ENCODE measurements at regions not wholly inside any gene's neighbourhood (a gene's known extent, or its start where the extent isn't known, plus 50 kb on each side); places are given as distances from the start of the nearest gene placed in this dataset.

GRCh38 chr5:32960340-32961058, 249.4 kb downstream of the NPR3 start:
- Histone ChIP-seq H3K4me2 (ENCODE audit: low read length) (no peak overlapping the region), H3K9me2 (ENCODE audit: insufficient read depth, low read length) (no peaks in the 10 kb centered on the region), H3K4me3 (ENCODE audit: low read length) (no peak overlapping the region), H3K9me3 (ENCODE audit: low read length) (no peaks in the 10 kb centered on the region), H3K27me3 (ENCODE audit: insufficient read depth, low read depth, low read length) (no peaks in the 10 kb centered on the region), H3K27ac (ENCODE audit: low read length) (no peak overlapping the region), H3F3A (ENCODE audit: insufficient read depth, low read length, poor library complexity, severe bottlenecking) (no peaks in the 10 kb centered on the region), H3K36me3 (ENCODE audit: insufficient read depth, low read length) (no peaks in the 10 kb centered on the region), H4K20me1 (ENCODE audit: insufficient read depth) (no peaks in the 10 kb centered on the region), H3K9ac (ENCODE audit: low read length) (no peak overlapping the region), H3K79me2 (replicated peaks; ENCODE audit: insufficient read depth, low read length) (no peaks in the 10 kb centered on the region), H2AFZ (ENCODE audit: low read depth, low read length) (no peak overlapping the region)
- TF ChIP-seq SMC3 (conservative IDR thresholded peaks at IDR 0.05; ENCODE audit: poor library complexity) = no peak
- no peak for TF ChIP-seq POLR2AphosphoS5 (IDR thresholded peaks at IDR 0.05)
- TF ChIP-seq RAD21 (conservative IDR thresholded peaks at IDR 0.05) = no peak
- no peak for TF ChIP-seq EP300 (conservative IDR thresholded peaks at IDR 0.05; ENCODE audit: poor library complexity, severe bottlenecking)
- no peak for TF ChIP-seq REST (IDR thresholded peaks at IDR 0.05; ENCODE audit: borderline replicate concordance)
- TF ChIP-seq MXI1 (conservative IDR thresholded peaks at IDR 0.05; ENCODE audit: poor library complexity, severe bottlenecking) = no peak
- no peak for TF ChIP-seq EZH2 (IDR thresholded peaks at IDR 0.05; ENCODE audit: borderline replicate concordance, insufficient read depth, low read length, poor library complexity, severe bottlenecking)
- no peak for TF ChIP-seq TAF1 (IDR thresholded peaks at IDR 0.05; ENCODE audit: low read depth)
- no peak for TF ChIP-seq CTCF (IDR thresholded peaks at IDR 0.05; ENCODE audit: poor library complexity, severe bottlenecking)

GRCh38 chr5:32961059-32961415, 249.9 kb downstream of the NPR3 start:
- Histone ChIP-seq H3K36me3 (ENCODE audit: insufficient read depth, low read length) (no peaks in the 10 kb centered on the region), H3F3A (ENCODE audit: insufficient read depth, low read length, poor library complexity, severe bottlenecking) (no peaks in the 10 kb centered on the region), H3K4me3 (ENCODE audit: low read length) (no peak overlapping the region), H3K27me3 (ENCODE audit: insufficient read depth, low read depth, low read length) (no peaks in the 10 kb centered on the region), H3K79me2 (replicated peaks; ENCODE audit: insufficient read depth, low read length) (no peaks in the 10 kb centered on the region), H3K9me3 (ENCODE audit: low read length) (no peaks in the 10 kb centered on the region), H3K9ac (ENCODE audit: low read length) (no peak overlapping the region), H2AFZ (ENCODE audit: low read depth, low read length) (no peak overlapping the region), H3K4me2 (ENCODE audit: low read length) (no peak overlapping the region), H3K27ac (ENCODE audit: low read length) (no peak overlapping the region), H3K9me2 (ENCODE audit: insufficient read depth, low read length) (no peaks in the 10 kb centered on the region), H4K20me1 (ENCODE audit: insufficient read depth) (no peaks in the 10 kb centered on the region)
- TF ChIP-seq EP300 (conservative IDR thresholded peaks at IDR 0.05; ENCODE audit: poor library complexity, severe bottlenecking) (no peak), TAF1 (IDR thresholded peaks at IDR 0.05; ENCODE audit: low read depth) (no peak), POLR2AphosphoS5 (IDR thresholded peaks at IDR 0.05) (no peak), RAD21 (conservative IDR thresholded peaks at IDR 0.05) (no peak), EZH2 (IDR thresholded peaks at IDR 0.05; ENCODE audit: borderline replicate concordance, insufficient read depth, low read length, poor library complexity, severe bottlenecking) (no peak)

All from neural cell (in vitro differentiated cells).